Thyroid gland (tissue), 4 donors: ENCODE measurements at regions not wholly inside any gene's neighbourhood (a gene's known extent, or its start where the extent isn't known, plus 50 kb on each side); places are given as distances from the start of the nearest gene placed in this dataset.

Experiments used
- DNase-seq, 2 donors: peaks; one replicate each; pipeline ENCODE4 v3.0.0-alpha.2; 2019
- H3K27ac ChIP-seq, 3 donors: fragments of 200-600 bp; sonication (generic); 1 replicate in 2 of 3; 2 replicates in 1 of 3; pipeline ENCODE4 v1.5.1; 2016 to 2019; ENCODE audit warnings: mild to moderate bottlenecking in 1 of 3, moderate library complexity in 1 of 3
- H3K27me3 ChIP-seq: fragments of 200-600 bp; sonication (generic); one replicate; pipeline ENCODE4 v1.5.1; 2019
- H3K36me3 ChIP-seq, 2 donors: fragments of 200-600 bp; sonication (generic); one replicate each; pipeline ENCODE4 v1.5.1; 2016 to 2019
- H3K4me1 ChIP-seq, 2 donors: fragments of 200-600 bp; sonication (generic); one replicate each; pipeline ENCODE4 v1.5.1; 2017 to 2019
- H3K4me3 ChIP-seq, 3 donors: fragments of 200-600 bp; sonication (generic); replicated peaks in 1 of 3; 1 replicate in 2 of 3; 2 replicates in 1 of 3; pipeline ENCODE4 v1.5.1; 2016; ENCODE audit warnings: mild to moderate bottlenecking in 1 of 3
- H3K9me3 ChIP-seq: fragments of 200-600 bp; sonication (generic); one replicate; pipeline ENCODE4 v1.5.1; 2017
- CTCF ChIP-seq, 6 experiments: fragments of 200-600 bp in 3 of 6; fragments of 450-650 bp in 3 of 6; sonication (generic) in 3 of 6; IDR thresholded peaks; one replicate each; pipeline ENCODE4 v1.5.1; 2016 to 2019; ENCODE audit warnings: antibody characterized with exemption in 6 of 6, mild to moderate bottlenecking in 2 of 6, inconsistent platforms in 1 of 6, moderate library complexity in 1 of 6
- POLR2A ChIP-seq, 2 donors: fragments of 450-650 bp; IDR thresholded peaks; one replicate each; pipeline ENCODE4 v1.6.1; 2017; ENCODE audit warnings: antibody characterized with exemption in 2 of 2, mild to moderate bottlenecking in 2 of 2, moderate library complexity in 1 of 2
- WGBS, 2 donors: methylation state at CpG; one replicate each; pipeline ENCODE4 v1.1.5; 2017; 5-methylcytosine and 5-hydroxymethylcytosine counted together
- intact Hi-C: fragments of 100-400 bp; cut with DNase I; formaldehyde crosslinking; loops from one replicate; pipeline ENCODE4 v1.15.1; 2023

- WGBS, 2 donors, result 72 to 79% methylated on average over 3 of the region's 3 CpGs
Observed at GRCh38 chr5:2460098-2460497, 291.4 kb downstream of the IRX2 start.

GRCh38 chr5:2459251-2459650 is 292.2 kb downstream of the IRX2 start:
- intact Hi-C loops, result no loop called here

More at GRCh38 chr5:2460098-2460497, 291.4 kb downstream of the IRX2 start:
- no peak overlapping the region for H3K27ac ChIP-seq
- TF ChIP-seq POLR2A (IDR thresholded peaks at IDR 0.05), result no peak
- no peak for TF ChIP-seq CTCF (IDR thresholded peaks at IDR 0.05)
- no peaks in the 10 kb centered on the region for H3K9me3 ChIP-seq
- H3K36me3 ChIP-seq, result no peaks in the 10 kb centered on the region
- H3K27me3 ChIP-seq, result no peaks in the 10 kb centered on the region
- no peaks in the 10 kb centered on the region for H3K4me1 ChIP-seq
- H3K4me3 ChIP-seq, result no peak overlapping the region
- intact Hi-C loops, result no loop called here
- no peak for DNase-seq

GRCh38 chr5:2455878-2456277 is 295.6 kb downstream of the IRX2 start:
- Histone ChIP-seq H3K9me3 (no peaks in the 10 kb centered on the region), H3K36me3 (no peaks in the 10 kb centered on the region), H3K4me3 (no peak overlapping the region), H3K4me1 (no peaks in the 10 kb centered on the region), H3K27me3 (no peaks in the 10 kb centered on the region), H3K27ac (no peak overlapping the region)
- no peak for DNase-seq
- WGBS, 2 donors, result 78 to 92% methylated on average over 3 of the region's 3 CpGs
- TF ChIP-seq POLR2A (IDR thresholded peaks at IDR 0.05), result no peak
- no peak for TF ChIP-seq CTCF (IDR thresholded peaks at IDR 0.05)
- intact Hi-C loops, result no loop called here

More at GRCh38 chr5:2459251-2459650, 292.2 kb downstream of the IRX2 start:
- DNase-seq, result no peak
- 47 to 54% methylated on average over 2 of the region's 2 CpGs for WGBS, 2 donors
- no peaks in the 10 kb centered on the region for H3K36me3 ChIP-seq
- H3K4me3 ChIP-seq, result no peak overlapping the region
- no peaks in the 10 kb centered on the region for H3K9me3 ChIP-seq
- TF ChIP-seq CTCF (IDR thresholded peaks at IDR 0.05) (no peak), POLR2A (IDR thresholded peaks at IDR 0.05) (no peak)
- H3K27ac ChIP-seq, result no peak overlapping the region
- H3K27me3 ChIP-seq, result no peaks in the 10 kb centered on the region
- no peaks in the 10 kb centered on the region for H3K4me1 ChIP-seq

- DNase-seq, result no peak
- Histone ChIP-seq H3K36me3 (no peaks in the 10 kb centered on the region), H3K4me1 (no peaks in the 10 kb centered on the region), H3K27ac (no peak overlapping the region), H3K9me3 (no peaks in the 10 kb centered on the region), H3K27me3 (no peaks in the 10 kb centered on the region), H3K4me3 (no peak overlapping the region)
- TF ChIP-seq POLR2A (IDR thresholded peaks at IDR 0.05), result no peak
- TF ChIP-seq CTCF (IDR thresholded peaks at IDR 0.05), result no peak
- 65 to 72% methylated on average over 5 of the region's 5 CpGs for WGBS, 2 donors
- intact Hi-C loops, result no loop called here
Observed at GRCh38 chr5:2454876-2455275, 296.6 kb downstream of the IRX2 start.

- TF ChIP-seq CTCF (IDR thresholded peaks at IDR 0.05) (no peak), POLR2A (IDR thresholded peaks at IDR 0.05) (no peak)
- Histone ChIP-seq H3K4me3 (no peak overlapping the region), H3K9me3 (no peaks in the 10 kb centered on the region), H3K4me1 (no peaks in the 10 kb centered on the region), H3K27ac (no peak overlapping the region), H3K36me3 (no peaks in the 10 kb centered on the region), H3K27me3 (no peaks in the 10 kb centered on the region)
- whole genome bisulfite sequencing, 2 donors, result 70 to 71% methylated on average over 3 of the region's 3 CpGs
- DNase-seq, result no peak
- intact Hi-C loops, result no loop called here
Observed at GRCh38 chr5:2453781-2454180, 297.7 kb downstream of the IRX2 start.
